SK-N-SH treated with all-trans-retinoic acid at 6 μM for 48 hours (cell line): ENCODE measurements at regions not wholly inside any gene's neighbourhood (a gene's known extent, or its start where the extent isn't known, plus 50 kb on each side); places are given as distances from the start of the nearest gene placed in this dataset.

Experiments used
- CREB5 ChIP-seq: fragments of 250-450 bp; sonication (Bioruptor Pico); IDR thresholded peaks from 2 replicates; pipeline ENCODE4 v1.5.1; 2020; ENCODE audit warnings: low read depth, mild to moderate bottlenecking, moderate library complexity
- GLIS3 ChIP-seq: fragments of 250-450 bp; sonication (Bioruptor Pico); IDR thresholded peaks from 2 replicates; pipeline ENCODE4 v1.5.0; 2020; ENCODE audit warnings: mild to moderate bottlenecking, moderate library complexity

GRCh38 chr1:229942501-229942900 lies 124.5 kb upstream of the GALNT2 start:
- TF ChIP-seq CREB5, result no peak
- no peak for TF ChIP-seq GLIS3 (CRISPR knock-in tag)
